CD4-positive, alpha-beta memory T cell (primary cell): ENCODE measurements at regions not wholly inside any gene's neighbourhood (a gene's known extent, or its start where the extent isn't known, plus 50 kb on each side); places are given as distances from the start of the nearest gene placed in this dataset.

Experiments used
- CTCF ChIA-PET: fragments of 350-600 bp; sonication (Branson Sonifier 250); formaldehyde crosslinking; loops from one replicate; lab custom pipeline; 2021; ENCODE audit warnings: inconsistent platforms; ENCODE audit not compliant: partially characterized antibody; lab: Charles Lee
- POLR2A ChIA-PET: fragments of 350-600 bp; sonication (Branson Sonifier 250); formaldehyde crosslinking; loops from one replicate; lab custom pipeline; 2021; ENCODE audit not compliant: partially characterized antibody; lab: Charles Lee
- DNase-seq, 5 donors: peaks; one replicate each; pipeline versions ENCODE4 v3.0.0 to v3.0.0-alpha.2; 2020 to 2022; ENCODE audit warnings: mixed read lengths in 1 of 5
- H3K27ac ChIP-seq: one replicate; pipeline ENCODE4 v1.7.0; 2013; ENCODE audit warnings: low read depth, low read length
- H3K27me3 ChIP-seq: 2 replicates; pipeline ENCODE4 v1.7.0; 2013; ENCODE audit warnings: mild to moderate bottlenecking, low read length, moderate library complexity; ENCODE audit not compliant: insufficient read depth
- H3K36me3 ChIP-seq: 2 replicates; pipeline ENCODE4 v1.7.0; 2013; ENCODE audit warnings: mild to moderate bottlenecking, low read length, moderate library complexity; ENCODE audit not compliant: insufficient read depth
- H3K4me1 ChIP-seq: 2 replicates; pipeline ENCODE4 v1.7.0; 2013; ENCODE audit warnings: mild to moderate bottlenecking, low read length, moderate library complexity; ENCODE audit not compliant: insufficient read depth
- H3K4me3 ChIP-seq, 2 donors: one replicate each; pipeline ENCODE4 v1.7.0; 2013; ENCODE audit warnings: low read length in 2 of 2, mild to moderate bottlenecking in 1 of 2
- H3K9me3 ChIP-seq, 2 donors: one replicate each; pipeline ENCODE4 v1.7.0; 2013; ENCODE audit warnings: low read length in 2 of 2, control low read depth in 1 of 2; ENCODE audit not compliant: control insufficient read depth in 1 of 2
- H3K27ac Mint-ChIP-seq, 7 donors: one replicate each; pipeline ENCODE4 v1.8.0; 2020 to 2021; ENCODE audit warnings: mixed read lengths in 7 of 7, mild to moderate bottlenecking in 6 of 7, inconsistent platforms in 3 of 7, moderate library complexity in 3 of 7
- H3K27me3 Mint-ChIP-seq, 2 donors: one replicate each; pipeline ENCODE4 v1.8.0; 2020 to 2021; ENCODE audit warnings: mixed read lengths in 2 of 2
- H3K36me3 Mint-ChIP-seq, 2 donors: one replicate each; pipeline ENCODE4 v1.8.0; 2020 to 2021; ENCODE audit warnings: mixed read lengths in 2 of 2, inconsistent platforms in 1 of 2, mild to moderate bottlenecking in 1 of 2
- H3K4me1 Mint-ChIP-seq, 4 donors: one replicate each; pipeline ENCODE4 v1.8.0; 2020 to 2021; ENCODE audit warnings: mixed read lengths in 4 of 4, mild to moderate bottlenecking in 1 of 4
- H3K4me3 Mint-ChIP-seq, 8 donors: one replicate each; pipeline ENCODE4 v1.8.0; 2020 to 2021; ENCODE audit warnings: mixed read lengths in 8 of 8, mild to moderate bottlenecking in 7 of 8, moderate library complexity in 6 of 8, inconsistent platforms in 3 of 8
- H3K9me3 Mint-ChIP-seq, 8 donors: one replicate each; pipeline ENCODE4 v1.8.0; 2020 to 2021; ENCODE audit warnings: mixed read lengths in 8 of 8, mild to moderate bottlenecking in 5 of 8, inconsistent platforms in 3 of 8, moderate library complexity in 1 of 8
- intact Hi-C: fragments of 100-400 bp; cut with micrococcal nuclease; formaldehyde crosslinking; loops from one replicate; pipeline ENCODE4 v1.15.1; 2023

GRCh38 chr1:80966266-80966665, 834.5 kb upstream of the ADGRL2 start:
- ChIA-PET CTCF (no interaction called here), POLR2A (no interaction called here)
- Histone ChIP-seq H3K36me3 (no peaks in the 10 kb centered on the region), H3K27ac (no peak overlapping the region), H3K27me3 (no peaks in the 10 kb centered on the region), H3K9me3 (no peaks in the 10 kb centered on the region), H3K4me3 (no peak overlapping the region), H3K4me1 (no peaks in the 10 kb centered on the region)
- no peaks in the 10 kb centered on the region for H3K36me3 Mint-ChIP-seq
- intact Hi-C loops, result no loop called here
- DNase-seq, result no peak
- H3K4me3 Mint-ChIP-seq, result no peak overlapping the region
- no peaks in the 10 kb centered on the region for H3K27me3 Mint-ChIP-seq
- no peaks in the 10 kb centered on the region for H3K4me1 Mint-ChIP-seq
- H3K9me3 Mint-ChIP-seq, result peaks cover 0 to 5% (median 2%) of the 10 kb centered on the region in 8 donors
- no peak overlapping the region for H3K27ac Mint-ChIP-seq

- Mint-ChIP-seq H3K27me3 (no peaks in the 10 kb centered on the region), H3K4me3 (no peak overlapping the region), H3K4me1 (no peaks in the 10 kb centered on the region), H3K27ac (no peak overlapping the region), H3K9me3 (peaks cover 0 to 5% (median 2%) of the 10 kb centered on the region in 8 donors), H3K36me3 (no peaks in the 10 kb centered on the region)
- H3K9me3 ChIP-seq, result no peaks in the 10 kb centered on the region
- H3K4me1 ChIP-seq, result no peaks in the 10 kb centered on the region
- H3K27me3 ChIP-seq, result no peaks in the 10 kb centered on the region
- no peak for DNase-seq
- intact Hi-C loops, result no loop called here
- ChIA-PET CTCF (no interaction called here), POLR2A (no interaction called here)
- H3K27ac ChIP-seq, result no peak overlapping the region
- no peak overlapping the region for H3K4me3 ChIP-seq
- no peaks in the 10 kb centered on the region for H3K36me3 ChIP-seq
Measured at GRCh38 chr1:80962564-80962963, 838.2 kb upstream of the ADGRL2 start.

- Mint-ChIP-seq H3K4me3 (no peak overlapping the region), H3K27me3 (no peaks in the 10 kb centered on the region), H3K36me3 (no peaks in the 10 kb centered on the region), H3K9me3 (peaks cover 0 to 10% (median 4%) of the 10 kb centered on the region in 8 donors), H3K4me1 (no peaks in the 10 kb centered on the region), H3K27ac (no peak overlapping the region)
- Histone ChIP-seq H3K4me3 (no peak overlapping the region), H3K4me1 (no peaks in the 10 kb centered on the region), H3K27me3 (no peaks in the 10 kb centered on the region), H3K27ac (no peak overlapping the region), H3K9me3 (no peaks in the 10 kb centered on the region), H3K36me3 (no peaks in the 10 kb centered on the region)
- intact Hi-C loops, result no loop called here
- no peak for DNase-seq
- POLR2A ChIA-PET, result no interaction called here
- CTCF ChIA-PET, result no interaction called here
Measured at GRCh38 chr1:80961464-80962190, 839.1 kb upstream of the ADGRL2 start.

- Histone ChIP-seq H3K4me1 (no peaks in the 10 kb centered on the region), H3K27me3 (no peaks in the 10 kb centered on the region), H3K9me3 (peaks cover 0 to 4% of the 10 kb centered on the region in 2 donors), H3K27ac (no peak overlapping the region), H3K4me3 (no peak overlapping the region), H3K36me3 (no peaks in the 10 kb centered on the region)
- intact Hi-C loops, result no loop called here
- ChIA-PET CTCF (no interaction called here), POLR2A (no interaction called here)
- Mint-ChIP-seq H3K27ac (no peak overlapping the region), H3K27me3 (no peaks in the 10 kb centered on the region), H3K36me3 (no peaks in the 10 kb centered on the region), H3K4me3 (no peak overlapping the region), H3K4me1 (no peaks in the 10 kb centered on the region), H3K9me3 (peaks cover 0 to 30% (median 15%) of the 10 kb centered on the region in 8 donors)
- DNase-seq, result no peak
Measured at GRCh38 chr1:80933346-80933745, 867.4 kb upstream of the ADGRL2 start.

- Mint-ChIP-seq H3K27ac (no peak overlapping the region), H3K4me1 (no peaks in the 10 kb centered on the region), H3K36me3 (no peaks in the 10 kb centered on the region), H3K4me3 (no peak overlapping the region), H3K9me3 (peaks cover 5 to 45% (median 15%) of the 10 kb centered on the region in 8 donors), H3K27me3 (no peaks in the 10 kb centered on the region)
- Histone ChIP-seq H3K4me3 (no peak overlapping the region), H3K27ac (no peak overlapping the region), H3K36me3 (no peaks in the 10 kb centered on the region), H3K4me1 (no peaks in the 10 kb centered on the region), H3K9me3 (peaks cover 0 to 4% of the 10 kb centered on the region in 2 donors), H3K27me3 (no peaks in the 10 kb centered on the region)
- intact Hi-C loops, result no loop called here
- POLR2A ChIA-PET, result no interaction called here
- DNase-seq, result no peak
- CTCF ChIA-PET, result no interaction called here
Measured at GRCh38 chr1:80931178-80931577, 869.6 kb upstream of the ADGRL2 start.

- H3K27ac Mint-ChIP-seq, result no peak overlapping the region
- H3K9me3 Mint-ChIP-seq, result peaks cover 5 to 41% (median 15%) of the 10 kb centered on the region in 8 donors
- ChIA-PET CTCF (no interaction called here), POLR2A (no interaction called here)
- DNase-seq, result no peak
- no peaks in the 10 kb centered on the region for H3K4me1 Mint-ChIP-seq
- no peaks in the 10 kb centered on the region for H3K27me3 ChIP-seq
- H3K4me3 ChIP-seq, result no peak overlapping the region
- H3K27ac ChIP-seq, result no peak overlapping the region
- H3K27me3 Mint-ChIP-seq, result no peaks in the 10 kb centered on the region
- peaks cover 0 to 4% of the 10 kb centered on the region in 2 donors for H3K9me3 ChIP-seq
- H3K4me1 ChIP-seq, result no peaks in the 10 kb centered on the region
- H3K36me3 Mint-ChIP-seq, result no peaks in the 10 kb centered on the region
- no peaks in the 10 kb centered on the region for H3K36me3 ChIP-seq
- intact Hi-C loops, result no loop called here
- no peak overlapping the region for H3K4me3 Mint-ChIP-seq
Measured at GRCh38 chr1:80929868-80930508, 870.7 kb upstream of the ADGRL2 start.

GRCh38 chr1:80926531-80926930, 874.2 kb upstream of the ADGRL2 start:
- Mint-ChIP-seq H3K4me3 (no peak overlapping the region), H3K27me3 (no peaks in the 10 kb centered on the region), H3K36me3 (no peaks in the 10 kb centered on the region), H3K9me3 (peaks cover 4 to 32% (median 12%) of the 10 kb centered on the region in 8 donors), H3K27ac (no peak overlapping the region), H3K4me1 (no peaks in the 10 kb centered on the region)
- no peak overlapping the region for H3K27ac ChIP-seq
- H3K36me3 ChIP-seq, result no peaks in the 10 kb centered on the region
- no peak for DNase-seq
- intact Hi-C loops, result no loop called here
- H3K27me3 ChIP-seq, result no peaks in the 10 kb centered on the region
- H3K9me3 ChIP-seq, result peaks cover 0 to 4% of the 10 kb centered on the region in 2 donors
- no peaks in the 10 kb centered on the region for H3K4me1 ChIP-seq
- POLR2A ChIA-PET, result no interaction called here
- CTCF ChIA-PET, result no interaction called here
- H3K4me3 ChIP-seq, result no peak overlapping the region
